ENCODE measurements at regions not wholly inside any gene's neighbourhood (a gene's known extent, or its start where the extent isn't known, plus 50 kb on each side); places are given as distances from the start of the nearest gene placed in this dataset.

- Histone ChIP-seq H3K36me3 (ENCODE audit: insufficient read depth, low read length) (no peaks in the 10 kb centered on the region), H2AFZ (ENCODE audit: low read length) (no peak overlapping the region; the same call in 1 of the 2 replicates), H3K9me3 (ENCODE audit: insufficient read depth, low read depth, low read length) (no peaks in the 10 kb centered on the region), H3K9me2 (replicated peaks; ENCODE audit: low read depth, low read length) (no peaks in the 10 kb centered on the region), H3K4me2 (ENCODE audit: low read depth, low read length, poor library complexity, severe bottlenecking) (no peak overlapping the region), H3K9ac (ENCODE audit: low read depth, low read length, poor library complexity, severe bottlenecking) (no peak overlapping the region), H3K4me1 (ENCODE audit: insufficient read depth, low read length, poor library complexity, severe bottlenecking) (no peaks in the 10 kb centered on the region), H4K20me1 (ENCODE audit: insufficient read depth, low read length, poor library complexity, severe bottlenecking) (no peaks in the 10 kb centered on the region), H3F3A (ENCODE audit: low read depth) (no peaks in the 10 kb centered on the region), H3K27me3 (ENCODE audit: insufficient read depth, low read length, poor library complexity, severe bottlenecking) (no peaks in the 10 kb centered on the region), H3K4me3 (ENCODE audit: low read length, poor library complexity, severe bottlenecking) (no peak overlapping the region), H3K79me2 (ENCODE audit: insufficient read depth, low read length) (no peaks in the 10 kb centered on the region)
- TF ChIP-seq, protein P1, sequence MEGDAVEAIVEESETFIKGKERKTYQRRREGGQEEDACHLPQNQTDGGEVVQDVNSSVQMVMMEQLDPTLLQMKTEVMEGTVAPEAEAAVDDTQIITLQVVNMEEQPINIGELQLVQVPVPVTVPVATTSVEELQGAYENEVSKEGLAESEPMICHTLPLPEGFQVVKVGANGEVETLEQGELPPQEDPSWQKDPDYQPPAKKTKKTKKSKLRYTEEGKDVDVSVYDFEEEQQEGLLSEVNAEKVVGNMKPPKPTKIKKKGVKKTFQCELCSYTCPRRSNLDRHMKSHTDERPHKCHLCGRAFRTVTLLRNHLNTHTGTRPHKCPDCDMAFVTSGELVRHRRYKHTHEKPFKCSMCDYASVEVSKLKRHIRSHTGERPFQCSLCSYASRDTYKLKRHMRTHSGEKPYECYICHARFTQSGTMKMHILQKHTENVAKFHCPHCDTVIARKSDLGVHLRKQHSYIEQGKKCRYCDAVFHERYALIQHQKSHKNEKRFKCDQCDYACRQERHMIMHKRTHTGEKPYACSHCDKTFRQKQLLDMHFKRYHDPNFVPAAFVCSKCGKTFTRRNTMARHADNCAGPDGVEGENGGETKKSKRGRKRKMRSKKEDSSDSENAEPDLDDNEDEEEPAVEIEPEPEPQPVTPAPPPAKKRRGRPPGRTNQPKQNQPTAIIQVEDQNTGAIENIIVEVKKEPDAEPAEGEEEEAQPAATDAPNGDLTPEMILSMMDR (conservative IDR thresholded peaks at IDR 0.05; ENCODE audit: low read length): no peak
- TF ChIP-seq EZH2phosphoT487 (IDR thresholded peaks at IDR 0.05; ENCODE audit: borderline replicate concordance): no peak
Observed at GRCh38 chr18:34942276-34942675, 98.9 kb upstream of the MAPRE2 start.

DNA sequence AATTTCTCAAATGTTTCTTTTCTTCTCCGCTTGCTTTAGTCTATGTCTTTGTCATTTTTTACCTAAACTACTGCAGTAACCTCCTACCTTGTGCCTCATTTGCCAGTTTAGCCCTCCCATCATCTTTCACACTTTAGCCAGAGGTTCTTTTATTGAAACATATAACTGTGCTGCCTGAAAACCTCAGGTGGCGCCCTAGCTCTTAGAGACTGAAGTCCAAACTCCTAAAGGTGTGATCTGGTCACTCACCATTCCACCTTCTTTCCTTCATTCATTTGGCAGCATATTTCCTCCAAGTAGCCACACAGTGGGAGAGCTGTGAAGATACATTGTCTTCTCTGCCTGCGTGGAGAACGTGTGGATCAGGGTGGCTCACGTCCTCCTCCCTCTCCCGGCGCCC lies 98.2 kb upstream of the MAPRE2 start:
- no peak overlapping the region for H2AFZ ChIP-seq (ENCODE audit: low read length)
- H3K9ac ChIP-seq (ENCODE audit: low read depth, low read length, poor library complexity, severe bottlenecking): no peak overlapping the region
- H3K4me1 ChIP-seq (ENCODE audit: insufficient read depth, low read length, poor library complexity, severe bottlenecking): no peaks in the 10 kb centered on the region
- H3K4me3 ChIP-seq (ENCODE audit: low read length, poor library complexity, severe bottlenecking): no peak overlapping the region
- H3K9me2 ChIP-seq (replicated peaks; ENCODE audit: low read depth, low read length): no peaks in the 10 kb centered on the region
- TF ChIP-seq, protein P1 (conservative IDR thresholded peaks at IDR 0.05; ENCODE audit: low read length): peak; percentile 29
- no peak for TF ChIP-seq EZH2phosphoT487 (IDR thresholded peaks at IDR 0.05; ENCODE audit: borderline replicate concordance)
- H3K36me3 ChIP-seq (ENCODE audit: insufficient read depth, low read length): no peaks in the 10 kb centered on the region
- no peaks in the 10 kb centered on the region for H4K20me1 ChIP-seq (ENCODE audit: insufficient read depth, low read length, poor library complexity, severe bottlenecking)
- H3K9me3 ChIP-seq (ENCODE audit: insufficient read depth, low read depth, low read length): no peaks in the 10 kb centered on the region
- H3F3A ChIP-seq (ENCODE audit: low read depth): no peaks in the 10 kb centered on the region
- no peaks in the 10 kb centered on the region for H3K79me2 ChIP-seq (ENCODE audit: insufficient read depth, low read length)
- H3K27me3 ChIP-seq (ENCODE audit: insufficient read depth, low read length, poor library complexity, severe bottlenecking): no peaks in the 10 kb centered on the region
- H3K4me2 ChIP-seq (ENCODE audit: low read depth, low read length, poor library complexity, severe bottlenecking): no peak overlapping the region

DNA sequence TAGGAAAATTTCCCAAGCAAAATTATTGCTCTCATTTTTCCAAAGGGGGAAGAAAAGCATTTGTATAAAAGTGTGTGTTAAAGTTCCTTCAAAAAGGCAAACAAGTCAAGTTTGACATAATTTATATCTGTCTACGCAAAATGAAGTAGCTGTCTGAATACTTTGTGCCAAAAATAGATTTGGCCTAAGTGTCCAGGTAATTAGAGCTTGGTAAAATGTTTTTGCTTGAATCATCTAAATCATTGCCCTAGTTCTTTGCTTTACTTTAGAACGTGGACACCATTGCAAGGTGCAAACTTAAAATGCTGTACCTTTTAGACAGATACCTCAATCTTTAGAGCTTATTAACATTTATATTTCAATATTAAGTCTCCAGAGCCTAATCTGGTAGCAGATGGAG lies 97.6 kb upstream of the MAPRE2 start:
- no peaks in the 10 kb centered on the region for H3K4me1 ChIP-seq (ENCODE audit: insufficient read depth, low read length, poor library complexity, severe bottlenecking)
- H3K36me3 ChIP-seq (ENCODE audit: insufficient read depth, low read length): no peaks in the 10 kb centered on the region
- no peaks in the 10 kb centered on the region for H4K20me1 ChIP-seq (ENCODE audit: insufficient read depth, low read length, poor library complexity, severe bottlenecking)
- no peaks in the 10 kb centered on the region for H3K79me2 ChIP-seq (ENCODE audit: insufficient read depth, low read length)
- H3K9me3 ChIP-seq (ENCODE audit: insufficient read depth, low read depth, low read length): no peaks in the 10 kb centered on the region
- H3K27me3 ChIP-seq (ENCODE audit: insufficient read depth, low read length, poor library complexity, severe bottlenecking): no peaks in the 10 kb centered on the region
- no peak overlapping the region for H3K4me2 ChIP-seq (ENCODE audit: low read depth, low read length, poor library complexity, severe bottlenecking)
- H3K9ac ChIP-seq (ENCODE audit: low read depth, low read length, poor library complexity, severe bottlenecking): no peak overlapping the region
- TF ChIP-seq, protein P1 (conservative IDR thresholded peaks at IDR 0.05; ENCODE audit: low read length): no peak
- TF ChIP-seq EZH2phosphoT487 (IDR thresholded peaks at IDR 0.05; ENCODE audit: borderline replicate concordance): no peak
- no peaks in the 10 kb centered on the region for H3F3A ChIP-seq (ENCODE audit: low read depth)
- no peak overlapping the region for H3K4me3 ChIP-seq (ENCODE audit: low read length, poor library complexity, severe bottlenecking)
- no peak overlapping the region for H2AFZ ChIP-seq (ENCODE audit: low read length)
- no peaks in the 10 kb centered on the region for H3K9me2 ChIP-seq (replicated peaks; ENCODE audit: low read depth, low read length)

All from Loucy (cell line).